Cerebellar cortex (tissue), 1 donor: ENCODE measurements at regions not wholly inside any gene's neighbourhood (a gene's known extent, or its start where the extent isn't known, plus 50 kb on each side); places are given as distances from the start of the nearest gene placed in this dataset.

Source experiments
- DNase-seq: peaks from one replicate; pipeline ENCODE4 v3.0.0-alpha.2; 2015; ENCODE audit warnings: low spot score

DNA sequence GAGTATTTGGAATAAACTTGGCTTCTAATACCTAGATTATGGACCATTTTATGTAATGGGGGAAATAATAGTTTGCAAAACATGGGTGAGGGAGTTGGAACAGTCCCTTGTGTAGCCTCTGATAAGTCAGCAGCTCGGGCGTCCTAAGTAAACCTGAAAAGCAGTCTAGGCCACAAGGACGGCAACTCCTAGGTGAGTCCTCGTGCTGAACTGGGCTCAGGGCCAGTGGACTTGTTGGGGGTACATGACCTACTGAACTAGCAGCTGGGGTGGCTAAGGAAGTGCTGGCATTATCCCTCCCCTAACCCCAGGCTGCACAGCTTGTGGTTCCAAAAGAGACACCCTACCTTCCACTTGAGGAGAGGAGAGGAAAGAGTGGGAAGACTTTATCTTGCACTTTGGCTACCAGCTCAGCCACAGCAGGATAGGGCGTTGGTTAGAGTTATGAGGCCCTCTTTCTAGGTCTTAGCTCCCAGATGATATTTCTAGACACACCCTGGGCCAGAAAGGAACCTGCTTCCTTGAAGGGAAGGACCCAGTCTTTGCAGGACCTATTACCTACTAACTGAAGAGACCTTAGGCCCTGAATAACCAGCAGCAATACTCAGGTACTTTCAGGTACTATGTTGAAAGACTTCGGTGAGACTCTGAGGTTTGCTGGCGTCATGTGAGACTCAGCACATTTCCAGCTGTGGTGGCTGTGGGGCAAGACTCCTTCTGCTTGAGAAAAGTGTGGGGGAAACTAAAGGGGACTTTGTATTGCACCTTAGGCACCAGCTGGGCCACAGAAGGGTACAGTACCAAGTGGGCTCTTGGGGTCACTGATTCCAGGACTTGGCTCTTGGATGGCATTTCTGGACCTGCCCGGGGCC, 71.0 kb downstream of the AQP4 start:
- no peak for DNase-seq

- DNase-seq, result no peak
Measured at GRCh38 chr18:26792661-26793060, 72.8 kb downstream of the AQP4 start.

- DNase-seq, result no peak
Measured at GRCh38 chr18:26791676-26792075, 73.8 kb downstream of the AQP4 start.

GRCh38 chr18:26784599-26784998, 80.9 kb downstream of the AQP4 start:
- no peak for DNase-seq

DNA sequence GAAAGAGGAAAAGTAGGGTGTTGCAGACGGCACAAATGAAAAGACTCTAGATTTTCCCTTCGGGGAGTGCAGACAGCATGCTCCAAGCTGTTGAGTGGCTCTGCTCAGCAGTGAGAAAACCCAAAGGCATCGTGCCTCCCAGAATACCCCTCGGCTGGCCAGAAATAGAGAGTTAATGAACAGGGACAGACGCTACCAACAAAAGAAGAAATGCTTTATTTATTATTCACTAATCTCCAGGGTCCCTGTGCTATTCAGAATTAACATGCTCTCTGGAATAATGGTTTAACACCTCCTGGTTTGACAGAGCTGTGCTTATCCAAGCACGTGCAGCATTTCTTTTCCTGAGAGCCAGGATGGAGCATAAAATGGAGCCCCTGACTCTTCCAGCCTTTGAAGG, 82.3 kb downstream of the AQP4 start:
- no peak for DNase-seq

DNA sequence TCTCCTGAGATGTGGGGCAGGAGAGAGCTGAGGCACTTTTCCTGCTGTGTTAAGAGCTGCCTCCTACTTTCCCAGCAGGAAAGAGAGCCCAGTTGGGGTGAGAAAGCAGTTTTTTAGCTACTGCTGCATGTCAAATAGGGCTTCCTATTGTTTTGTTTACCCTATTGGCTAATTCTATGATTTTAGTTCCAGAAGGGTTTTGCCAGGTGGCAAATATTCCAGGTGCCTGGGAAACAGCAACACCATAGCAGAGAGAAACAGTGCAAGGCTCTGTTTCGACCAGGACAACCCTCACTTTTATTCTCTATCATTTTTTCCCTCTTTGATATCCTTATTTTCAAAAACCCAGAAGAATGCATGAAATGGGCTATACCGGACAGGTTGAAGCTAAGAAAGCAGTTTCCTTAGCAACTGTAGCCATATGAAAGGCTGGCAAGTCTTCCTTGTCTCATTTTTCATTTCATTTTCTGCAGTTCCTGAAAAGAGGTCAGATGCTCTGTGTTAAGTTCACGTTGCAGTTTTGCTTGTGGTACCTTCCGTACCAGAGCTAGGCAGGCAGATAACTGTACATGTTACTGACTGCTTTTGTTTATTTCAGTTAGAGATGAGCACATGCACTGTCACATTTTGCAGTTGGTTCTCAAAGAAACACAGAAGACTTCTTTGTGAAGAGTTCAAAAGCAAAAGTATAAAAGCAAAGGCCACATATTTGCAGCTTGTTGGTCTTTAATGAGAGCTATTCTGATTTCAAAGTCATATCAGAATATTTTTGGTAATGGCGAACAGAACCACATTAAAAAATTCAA, 84.8 kb downstream of the AQP4 start:
- DNase-seq, result no peak

DNA sequence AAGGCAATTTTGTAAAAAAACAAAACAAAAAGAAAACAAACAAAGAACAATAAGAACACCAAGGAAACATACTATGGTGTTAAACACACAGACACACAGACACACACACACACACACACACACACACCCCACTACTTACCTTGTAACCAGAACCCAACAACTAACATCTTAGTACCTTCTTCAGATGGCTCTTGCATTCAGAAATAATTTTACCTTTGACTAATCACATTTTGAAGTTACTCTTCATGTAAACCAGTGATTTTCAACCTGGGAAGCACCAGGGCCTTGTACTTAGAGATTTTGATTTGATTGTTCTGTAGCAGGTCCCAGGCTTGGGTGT, 87.5 kb downstream of the AQP4 start:
- no peak for DNase-seq

- no peak for DNase-seq
Measured at GRCh38 chr18:26777351-26778053, 88.0 kb downstream of the AQP4 start.

- no peak for DNase-seq
Measured at GRCh38 chr18:26772691-26773090, 92.8 kb downstream of the AQP4 start.

- DNase-seq, result no peak
Measured at GRCh38 chr18:26771524-26771923, 94.0 kb downstream of the AQP4 start.

DNA sequence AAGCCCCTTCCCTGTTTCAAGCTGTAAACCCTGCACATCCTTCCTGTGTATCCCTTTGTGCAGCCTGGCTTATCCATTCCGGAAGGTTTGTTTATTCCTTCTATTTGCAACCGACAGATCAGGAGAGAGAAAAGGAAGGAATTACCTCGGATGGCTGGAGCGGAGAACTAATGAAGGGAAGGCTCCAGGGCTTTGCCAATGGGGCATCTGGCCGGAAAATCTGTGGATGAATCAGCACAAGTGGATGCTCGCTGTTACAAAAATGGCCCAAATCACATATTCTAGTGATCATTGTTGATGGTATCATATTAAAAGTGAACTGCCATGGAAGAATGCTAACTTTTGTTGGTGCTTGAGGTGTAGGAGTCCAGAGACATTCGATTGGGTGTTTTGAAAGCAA, 97.1 kb downstream of the AQP4 start:
- peak; percentile 14 for DNase-seq

DNA sequence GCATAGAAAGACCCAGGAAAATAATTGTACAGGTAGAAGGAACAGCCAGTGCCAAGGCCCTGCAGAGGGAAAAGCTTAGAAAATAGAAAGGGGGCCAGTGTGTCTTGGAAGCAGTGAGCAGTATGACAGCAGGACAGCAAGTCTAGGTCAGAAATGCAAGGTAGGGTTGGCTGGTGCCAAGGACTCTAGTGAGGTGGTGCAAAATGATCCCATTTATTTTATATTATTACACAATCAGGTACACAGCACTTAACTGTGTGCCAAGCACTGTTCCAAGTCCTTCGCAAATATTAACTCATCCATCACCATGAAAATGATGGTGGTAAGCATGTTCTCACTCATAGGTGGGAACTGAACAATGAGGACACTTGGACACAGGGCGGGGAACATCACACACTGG, 100.0 kb downstream of the AQP4 start:
- DNase-seq, result no peak

- no peak for DNase-seq
Measured at GRCh38 chr18:26764586-26764985, 100.9 kb downstream of the AQP4 start.

DNA sequence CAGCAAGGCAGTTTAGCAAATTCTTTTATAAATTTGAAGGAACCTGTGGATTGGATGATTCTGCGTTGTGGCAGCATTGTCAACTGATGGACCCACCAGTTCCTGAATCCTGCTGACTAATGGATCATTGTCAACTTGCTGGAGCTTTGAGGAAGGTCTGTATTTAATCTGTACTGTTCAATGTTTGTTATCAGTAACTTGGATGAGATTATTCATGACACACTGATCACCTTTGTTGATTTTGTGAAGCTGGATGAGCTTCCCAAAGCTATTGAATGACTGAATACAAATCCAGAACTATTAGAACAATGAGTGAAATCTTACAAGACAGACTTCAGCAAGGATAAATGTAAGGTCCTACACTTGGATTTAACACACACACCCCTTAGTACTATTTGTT, 101.3 kb downstream of the AQP4 start:
- DNase-seq, result no peak

GRCh38 chr18:26763446-26764110, 101.9 kb downstream of the AQP4 start:
- no peak for DNase-seq

- DNase-seq, result no peak
Measured at GRCh38 chr18:26757263-26758019, 108.1 kb downstream of the AQP4 start.

GRCh38 chr18:26756556-26756955, 109.0 kb downstream of the AQP4 start:
- no peak for DNase-seq

GRCh38 chr18:26746826-26747475, 118.6 kb downstream of the AQP4 start:
- no peak for DNase-seq

GRCh38 chr18:26746398-26746797, 119.1 kb downstream of the AQP4 start:
- no peak for DNase-seq

GRCh38 chr18:26745288-26746181, 120.0 kb downstream of the AQP4 start:
- no peak for DNase-seq
